ENCODE measurements at regions not wholly inside any gene's neighbourhood (a gene's known extent, or its start where the extent isn't known, plus 50 kb on each side); places are given as distances from the start of the nearest gene placed in this dataset.

GRCh38 chr5:5799229-5799628 is 376.8 kb downstream of the ICE1 start:
- Histone ChIP-seq H3K27me3 (ENCODE audit: insufficient read depth, low read length, poor library complexity) (peaks cover 5% of the 10 kb centered on the region), H3K9ac (ENCODE audit: low read depth, low read length) (no peak overlapping the region), H3K4me2 (ENCODE audit: insufficient read depth, low read length) (no peak overlapping the region), H2AFZ (ENCODE audit: low read depth, low read length) (no peak overlapping the region), H3K79me2 (ENCODE audit: insufficient read depth, low read length) (no peaks in the 10 kb centered on the region), H4K20me1 (ENCODE audit: insufficient read depth, low read length) (no peaks in the 10 kb centered on the region), H3K4me3 (ENCODE audit: low read depth in 1 of 2, low read length in 2 of 2) (no peak overlapping the region), H3K4me1 (ENCODE audit: insufficient read depth, low read length) (no peaks in the 10 kb centered on the region), H3K27ac (ENCODE audit: low read length) (no peak overlapping the region), H3K9me3 (ENCODE audit: insufficient read depth, low read length, severe bottlenecking) (no peaks in the 10 kb centered on the region), H3K36me3 (ENCODE audit: insufficient read depth, low read length) (no peaks in the 10 kb centered on the region)
- ATAC-seq (ENCODE audit: insufficient read depth, low read depth) (no peak), DNase-seq (no peak)
- TF ChIP-seq CTCF (IDR thresholded peaks at IDR 0.05; ENCODE audit: borderline replicate concordance, extremely low read depth, low read length, poor library complexity, severe bottlenecking) (no peak), EZH2 (IDR thresholded peaks at IDR 0.05; ENCODE audit: borderline replicate concordance, low read depth, low read length, severe bottlenecking) (no peak)

- H3K36me3 ChIP-seq (ENCODE audit: insufficient read depth, low read length) = no peaks in the 10 kb centered on the region
- no peaks in the 10 kb centered on the region for H4K20me1 ChIP-seq (ENCODE audit: insufficient read depth, low read length)
- H3K9ac ChIP-seq (ENCODE audit: low read depth, low read length) = no peak overlapping the region
- H3K79me2 ChIP-seq (ENCODE audit: insufficient read depth, low read length) = no peaks in the 10 kb centered on the region
- H2AFZ ChIP-seq (ENCODE audit: low read depth, low read length) = no peak overlapping the region
- H3K4me1 ChIP-seq (ENCODE audit: insufficient read depth, low read length) = no peaks in the 10 kb centered on the region
- peaks cover 5% of the 10 kb centered on the region for H3K27me3 ChIP-seq (ENCODE audit: insufficient read depth, low read length, poor library complexity)
- no peak for ATAC-seq (ENCODE audit: insufficient read depth, low read depth)
- no peak for DNase-seq
- H3K27ac ChIP-seq (ENCODE audit: low read length) = no peak overlapping the region
- H3K4me2 ChIP-seq (ENCODE audit: insufficient read depth, low read length) = no peak overlapping the region
- H3K4me3 ChIP-seq (ENCODE audit: low read depth in 1 of 2, low read length in 2 of 2) = no peak overlapping the region
- TF ChIP-seq EZH2 (IDR thresholded peaks at IDR 0.05; ENCODE audit: borderline replicate concordance, low read depth, low read length, severe bottlenecking) (no peak), CTCF (IDR thresholded peaks at IDR 0.05; ENCODE audit: borderline replicate concordance, extremely low read depth, low read length, poor library complexity, severe bottlenecking) (no peak)
- H3K9me3 ChIP-seq (ENCODE audit: insufficient read depth, low read length, severe bottlenecking) = no peaks in the 10 kb centered on the region
Measured at GRCh38 chr5:5798462-5798861, 376.0 kb downstream of the ICE1 start.

- Histone ChIP-seq H3K9ac (ENCODE audit: low read depth, low read length) (no peak overlapping the region), H3K4me3 (ENCODE audit: low read depth in 1 of 2, low read length in 2 of 2) (no peak overlapping the region), H3K27me3 (ENCODE audit: insufficient read depth, low read length, poor library complexity) (peaks cover 5% of the 10 kb centered on the region), H3K36me3 (ENCODE audit: insufficient read depth, low read length) (no peaks in the 10 kb centered on the region), H3K4me2 (ENCODE audit: insufficient read depth, low read length) (no peak overlapping the region), H3K27ac (ENCODE audit: low read length) (no peak overlapping the region), H2AFZ (ENCODE audit: low read depth, low read length) (no peak overlapping the region), H4K20me1 (ENCODE audit: insufficient read depth, low read length) (no peaks in the 10 kb centered on the region), H3K4me1 (ENCODE audit: insufficient read depth, low read length) (no peaks in the 10 kb centered on the region), H3K9me3 (ENCODE audit: insufficient read depth, low read length, severe bottlenecking) (no peaks in the 10 kb centered on the region), H3K79me2 (ENCODE audit: insufficient read depth, low read length) (no peaks in the 10 kb centered on the region)
- no peak for ATAC-seq (ENCODE audit: insufficient read depth, low read depth)
- TF ChIP-seq EZH2 (IDR thresholded peaks at IDR 0.05; ENCODE audit: borderline replicate concordance, low read depth, low read length, severe bottlenecking) = no peak
- no peak for TF ChIP-seq CTCF (IDR thresholded peaks at IDR 0.05; ENCODE audit: borderline replicate concordance, extremely low read depth, low read length, poor library complexity, severe bottlenecking)
- DNase-seq = no peak
Measured at GRCh38 chr5:5798041-5798440, 375.6 kb downstream of the ICE1 start.
